Liver (tissue), 8 donors: ENCODE measurements at regions not wholly inside any gene's neighbourhood (a gene's known extent, or its start where the extent isn't known, plus 50 kb on each side); places are given as distances from the start of the nearest gene placed in this dataset.

Source experiments
- DNase-seq: peaks from one replicate; pipeline ENCODE4 v3.0.0-alpha.2; 2017; ENCODE audit warnings: low spot score
- H3K27ac ChIP-seq, 2 donors: one replicate each; pipeline ENCODE4 v1.7.0; 2013; ENCODE audit warnings: inconsistent platforms in 2 of 2, low read length in 2 of 2, control low read depth in 1 of 2, low read depth in 1 of 2, mild to moderate bottlenecking in 1 of 2
- H3K27me3 ChIP-seq, 4 donors: one replicate each; pipeline versions ENCODE4 v1.6.1 to v1.7.0; 2013; ENCODE audit warnings: low read length in 3 of 4, inconsistent platforms in 1 of 4, mild to moderate bottlenecking in 1 of 4, moderate library complexity in 1 of 4; ENCODE audit not compliant: control insufficient read depth in 4 of 4, insufficient read depth in 4 of 4
- H3K36me3 ChIP-seq, 4 donors: one replicate each; pipeline versions ENCODE4 v1.6.1 to v1.7.0; 2013; ENCODE audit warnings: low read length in 3 of 4, mild to moderate bottlenecking in 3 of 4, low read depth in 1 of 4, moderate library complexity in 1 of 4; ENCODE audit not compliant: control insufficient read depth in 4 of 4, insufficient read depth in 3 of 4
- H3K4me1 ChIP-seq, 4 donors: one replicate each; pipeline versions ENCODE4 v1.6.1 to v1.7.0; 2013; ENCODE audit warnings: low read length in 3 of 4, mild to moderate bottlenecking in 3 of 4, moderate library complexity in 1 of 4; ENCODE audit not compliant: control insufficient read depth in 4 of 4, insufficient read depth in 4 of 4
- H3K4me3 ChIP-seq, 3 donors: one replicate each; pipeline versions ENCODE4 v1.6.1 to v1.7.0; 2013; ENCODE audit warnings: low read length in 3 of 3, control low read depth in 1 of 3, low read depth in 1 of 3, mild to moderate bottlenecking in 1 of 3
- H3K9ac ChIP-seq, 2 donors: one replicate each; pipeline ENCODE4 v1.7.0; 2013; ENCODE audit warnings: low read length in 2 of 2, mild to moderate bottlenecking in 2 of 2, moderate library complexity in 2 of 2, control low read depth in 1 of 2, low read depth in 1 of 2
- H3K9me3 ChIP-seq, 4 donors: one replicate each; pipeline versions ENCODE4 v1.6.1 to v1.7.0; 2013; ENCODE audit warnings: low read length in 3 of 4; ENCODE audit not compliant: control insufficient read depth in 4 of 4
- ATF3 ChIP-seq: IDR thresholded peaks from 2 replicates; pipeline ENCODE4 v1.6.1; 2016; ENCODE audit warnings: antibody characterized with exemption
- CTCF ChIP-seq: fragments of 150-350 bp; IDR thresholded peaks from 2 replicates; pipeline ENCODE4 v1.5.1; 2017; ENCODE audit warnings: improper control_type of control experiment, low read depth, low read length; ENCODE audit not compliant: missing input control
- EGR1 ChIP-seq, 2 donors: IDR thresholded peaks; 2 replicates each; pipeline ENCODE4 v1.6.1; 2016 to 2018; ENCODE audit warnings: antibody characterized with exemption in 2 of 2, low read depth in 2 of 2
- FOXA1 ChIP-seq: IDR thresholded peaks from 2 replicates; pipeline ENCODE4 v1.6.1; 2016; ENCODE audit warnings: antibody characterized with exemption
- HNF4A ChIP-seq, 2 donors: conservative IDR thresholded peaks; 2 replicates each; pipeline ENCODE4 v1.6.1; 2016; ENCODE audit warnings: antibody characterized with exemption in 2 of 2, mild to moderate bottlenecking in 2 of 2
- HNF4G ChIP-seq: IDR thresholded peaks from 2 replicates; pipeline ENCODE4 v1.6.1; 2016; ENCODE audit warnings: antibody characterized with exemption
- JUND ChIP-seq, 2 donors: IDR thresholded peaks; 2 replicates each; pipeline ENCODE4 v1.6.1; 2016; ENCODE audit warnings: antibody characterized with exemption in 2 of 2
- NR2F2 ChIP-seq: IDR thresholded peaks from 2 replicates; pipeline ENCODE4 v1.6.1; 2016; ENCODE audit warnings: antibody characterized with exemption
- RAD21 ChIP-seq, 2 donors: IDR thresholded peaks; 2 replicates each; pipeline ENCODE4 v1.6.1; 2016; ENCODE audit warnings: antibody characterized with exemption in 2 of 2, mild to moderate bottlenecking in 2 of 2
- RXRA ChIP-seq, 2 donors: IDR thresholded peaks; 2 replicates each; pipeline ENCODE4 v1.6.1; 2017 to 2018; ENCODE audit warnings: antibody characterized with exemption in 2 of 2, mild to moderate bottlenecking in 1 of 2
- SP1 ChIP-seq: IDR thresholded peaks from 2 replicates; pipeline ENCODE4 v1.6.1; 2018; ENCODE audit warnings: antibody characterized with exemption, mild to moderate bottlenecking
- TAF1 ChIP-seq: conservative IDR thresholded peaks from 2 replicates; pipeline ENCODE4 v1.6.1; 2016; ENCODE audit warnings: antibody characterized with exemption, mild to moderate bottlenecking
- YY1 ChIP-seq: IDR thresholded peaks from 2 replicates; pipeline ENCODE4 v1.6.1; 2016; ENCODE audit warnings: antibody characterized with exemption, mild to moderate bottlenecking
- WGBS: extraction: QIAGEN DNeasy Blood & Tissue Kit; methylation state at CpG from one replicate; pipeline ENCODE4 v1.1.7; 2013; 5-methylcytosine and 5-hydroxymethylcytosine counted together
- TF ChIP-seq, protein P1 (sequence below): IDR thresholded peaks from 2 replicates; pipeline ENCODE4 v1.6.1; 2016; ENCODE audit warnings: antibody characterized with exemption, mild to moderate bottlenecking
- TF ChIP-seq, protein P2 (sequence below): IDR thresholded peaks from 2 replicates; pipeline ENCODE4 v1.6.1; 2016; ENCODE audit warnings: antibody characterized with exemption
- donor health status: healthy.
- donor health status: healthy.
- donor health status: healthy.
- donor health status: healthy.
- donor health status: healthy.

DNA sequence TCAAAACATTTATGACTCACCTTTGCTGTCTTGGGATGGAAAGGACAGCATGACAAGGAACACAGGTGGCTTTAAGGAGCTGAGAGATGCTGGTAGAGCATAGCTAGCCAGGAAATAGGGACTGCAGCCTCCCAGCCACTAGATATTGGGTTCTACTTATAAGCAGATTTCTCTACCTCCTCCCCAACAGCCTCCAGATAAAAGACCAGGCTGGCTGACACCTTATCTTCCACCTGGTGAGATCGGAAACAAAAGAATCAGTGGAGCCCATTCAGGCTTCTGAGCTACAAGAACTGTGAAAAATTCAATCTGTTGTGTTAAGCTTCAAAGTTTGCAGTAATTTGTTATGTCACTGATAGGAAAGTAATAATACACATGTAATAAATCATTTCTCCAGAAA lies 1278.5 kb upstream of the ZEB2 start:
- DNase-seq: no peak
- no peak overlapping the region for H3K4me3 ChIP-seq
- TF ChIP-seq SP1 (no peak), HNF4G (no peak), HNF4A (conservative IDR thresholded peaks at IDR 0.05) (no peak), EGR1 (IDR thresholded peaks at IDR 0.05; ENCODE audit: low read depth in 2 of 2) (no peak), RXRA (IDR thresholded peaks at IDR 0.05) (no peak), YY1 (no peak), TAF1 (no peak), CTCF (no peak), RAD21 (IDR thresholded peaks at IDR 0.05) (no peak)
- TF ChIP-seq, protein P1, sequence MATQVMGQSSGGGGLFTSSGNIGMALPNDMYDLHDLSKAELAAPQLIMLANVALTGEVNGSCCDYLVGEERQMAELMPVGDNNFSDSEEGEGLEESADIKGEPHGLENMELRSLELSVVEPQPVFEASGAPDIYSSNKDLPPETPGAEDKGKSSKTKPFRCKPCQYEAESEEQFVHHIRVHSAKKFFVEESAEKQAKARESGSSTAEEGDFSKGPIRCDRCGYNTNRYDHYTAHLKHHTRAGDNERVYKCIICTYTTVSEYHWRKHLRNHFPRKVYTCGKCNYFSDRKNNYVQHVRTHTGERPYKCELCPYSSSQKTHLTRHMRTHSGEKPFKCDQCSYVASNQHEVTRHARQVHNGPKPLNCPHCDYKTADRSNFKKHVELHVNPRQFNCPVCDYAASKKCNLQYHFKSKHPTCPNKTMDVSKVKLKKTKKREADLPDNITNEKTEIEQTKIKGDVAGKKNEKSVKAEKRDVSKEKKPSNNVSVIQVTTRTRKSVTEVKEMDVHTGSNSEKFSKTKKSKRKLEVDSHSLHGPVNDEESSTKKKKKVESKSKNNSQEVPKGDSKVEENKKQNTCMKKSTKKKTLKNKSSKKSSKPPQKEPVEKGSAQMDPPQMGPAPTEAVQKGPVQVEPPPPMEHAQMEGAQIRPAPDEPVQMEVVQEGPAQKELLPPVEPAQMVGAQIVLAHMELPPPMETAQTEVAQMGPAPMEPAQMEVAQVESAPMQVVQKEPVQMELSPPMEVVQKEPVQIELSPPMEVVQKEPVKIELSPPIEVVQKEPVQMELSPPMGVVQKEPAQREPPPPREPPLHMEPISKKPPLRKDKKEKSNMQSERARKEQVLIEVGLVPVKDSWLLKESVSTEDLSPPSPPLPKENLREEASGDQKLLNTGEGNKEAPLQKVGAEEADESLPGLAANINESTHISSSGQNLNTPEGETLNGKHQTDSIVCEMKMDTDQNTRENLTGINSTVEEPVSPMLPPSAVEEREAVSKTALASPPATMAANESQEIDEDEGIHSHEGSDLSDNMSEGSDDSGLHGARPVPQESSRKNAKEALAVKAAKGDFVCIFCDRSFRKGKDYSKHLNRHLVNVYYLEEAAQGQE: no peak
- TF ChIP-seq, protein P2, sequence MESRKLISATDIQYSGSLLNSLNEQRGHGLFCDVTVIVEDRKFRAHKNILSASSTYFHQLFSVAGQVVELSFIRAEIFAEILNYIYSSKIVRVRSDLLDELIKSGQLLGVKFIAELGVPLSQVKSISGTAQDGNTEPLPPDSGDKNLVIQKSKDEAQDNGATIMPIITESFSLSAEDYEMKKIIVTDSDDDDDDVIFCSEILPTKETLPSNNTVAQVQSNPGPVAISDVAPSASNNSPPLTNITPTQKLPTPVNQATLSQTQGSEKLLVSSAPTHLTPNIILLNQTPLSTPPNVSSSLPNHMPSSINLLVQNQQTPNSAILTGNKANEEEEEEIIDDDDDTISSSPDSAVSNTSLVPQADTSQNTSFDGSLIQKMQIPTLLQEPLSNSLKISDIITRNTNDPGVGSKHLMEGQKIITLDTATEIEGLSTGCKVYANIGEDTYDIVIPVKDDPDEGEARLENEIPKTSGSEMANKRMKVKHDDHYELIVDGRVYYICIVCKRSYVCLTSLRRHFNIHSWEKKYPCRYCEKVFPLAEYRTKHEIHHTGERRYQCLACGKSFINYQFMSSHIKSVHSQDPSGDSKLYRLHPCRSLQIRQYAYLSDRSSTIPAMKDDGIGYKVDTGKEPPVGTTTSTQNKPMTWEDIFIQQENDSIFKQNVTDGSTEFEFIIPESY: no peak
- H3K27ac ChIP-seq: no peak overlapping the region
- no peaks in the 10 kb centered on the region for H3K36me3 ChIP-seq
- no peaks in the 10 kb centered on the region for H3K9me3 ChIP-seq
- H3K27me3 ChIP-seq: no peaks in the 10 kb centered on the region
- no peak overlapping the region for H3K9ac ChIP-seq
- WGBS: 93% methylated on average over 1 of the region's 1 CpG
- H3K4me1 ChIP-seq: peaks cover 0 to 16% (median 13%) of the 10 kb centered on the region in 4 donors

- peaks cover 0 to 16% (median 13%) of the 10 kb centered on the region in 4 donors for H3K4me1 ChIP-seq
- no peak overlapping the region for H3K9ac ChIP-seq
- H3K36me3 ChIP-seq: no peaks in the 10 kb centered on the region
- no peak for DNase-seq
- peaks cover 0 to 4% (median 0%) of the 10 kb centered on the region in 4 donors for H3K27me3 ChIP-seq
- no peak for TF ChIP-seq FOXA1
- TF ChIP-seq YY1: no peak
- no peak for TF ChIP-seq ATF3
- TF ChIP-seq TAF1: no peak
- no peak for TF ChIP-seq SP1
- no peak for TF ChIP-seq JUND (IDR thresholded peaks at IDR 0.05)
- no peak for TF ChIP-seq HNF4A (conservative IDR thresholded peaks at IDR 0.05)
- no peak for TF ChIP-seq RAD21 (IDR thresholded peaks at IDR 0.05)
- TF ChIP-seq, protein P1: no peak
- no peak for TF ChIP-seq NR2F2
- H3K9me3 ChIP-seq: no peaks in the 10 kb centered on the region
- H3K27ac ChIP-seq: no peak overlapping the region
- WGBS: 98% methylated on average over 4 of the region's 4 CpGs
- no peak overlapping the region for H3K4me3 ChIP-seq
These were observed 1277.8 kb upstream of the ZEB2 start for GRCh38 chr2:145797692-145798091.
